Activated CD4-positive, alpha-beta T cell treated with anti-CD3 and anti-CD28 coated beads, Interleukin-2, amount 10 ng/mL, durations not matched to agents 7 days and 5 days (primary cell): ENCODE measurements at regions not wholly inside any gene's neighbourhood (a gene's known extent, or its start where the extent isn't known, plus 50 kb on each side); places are given as distances from the start of the nearest gene placed in this dataset.
A peak's percentile ranks its signal among the peaks of the same experiment; 100 is the strongest.

ENCODE experiments used
- CTCF ChIA-PET: fragments of 350-600 bp; sonication (Branson Sonifier 250); formaldehyde crosslinking; loops from one replicate; lab custom pipeline; 2021; ENCODE audit warnings: antibody characterized with exemption; lab: Charles Lee
- POLR2A ChIA-PET: fragments of 350-600 bp; sonication (Branson Sonifier 250); formaldehyde crosslinking; loops from one replicate; lab custom pipeline; 2021; ENCODE audit warnings: antibody characterized with exemption; lab: Charles Lee
- DNase-seq: peaks from one replicate; pipeline ENCODE4 v3.0.0-alpha.2; 2020
- H3K27ac Mint-ChIP-seq: one replicate; pipeline ENCODE4 v1.8.0; 2021; ENCODE audit warnings: mild to moderate bottlenecking, moderate library complexity, mixed read lengths
- H3K27me3 Mint-ChIP-seq: one replicate; pipeline ENCODE4 v1.8.0; 2021; ENCODE audit warnings: mixed read lengths
- H3K36me3 Mint-ChIP-seq: one replicate; pipeline ENCODE4 v1.8.0; 2021; ENCODE audit warnings: low read depth, mixed read lengths
- H3K4me1 Mint-ChIP-seq: one replicate; pipeline ENCODE4 v1.8.0; 2021; ENCODE audit warnings: mixed read lengths
- H3K4me3 Mint-ChIP-seq: one replicate; pipeline ENCODE4 v1.8.0; 2021; ENCODE audit warnings: mild to moderate bottlenecking, moderate library complexity, mixed read lengths
- H3K9me3 Mint-ChIP-seq: one replicate; pipeline ENCODE4 v1.8.0; 2021; ENCODE audit warnings: mixed read lengths

DNA sequence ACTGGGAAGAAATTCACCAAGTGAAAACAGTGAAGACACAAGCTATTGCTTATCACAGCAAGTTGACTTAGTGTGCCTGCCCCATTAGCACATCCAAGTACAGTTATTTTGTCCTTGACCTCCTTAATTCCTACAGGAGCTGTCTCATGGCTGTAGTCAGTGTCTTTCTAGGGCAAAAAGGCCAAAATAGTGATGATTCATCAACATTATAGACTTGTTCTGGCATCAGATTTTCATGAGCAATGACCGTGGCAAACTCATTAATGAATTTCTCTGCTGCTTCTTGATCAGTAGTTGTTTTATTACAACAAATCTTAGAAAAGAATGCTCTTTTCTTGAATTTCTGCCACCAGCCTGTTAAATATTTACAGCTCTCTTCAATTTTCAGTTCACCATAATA is 1169.3 kb upstream of the DDX18 start:
- peaks cover 6% of the 10 kb centered on the region for H3K9me3 Mint-ChIP-seq
- no peak overlapping the region for H3K4me3 Mint-ChIP-seq
- CTCF ChIA-PET, result no interaction called here

DNA sequence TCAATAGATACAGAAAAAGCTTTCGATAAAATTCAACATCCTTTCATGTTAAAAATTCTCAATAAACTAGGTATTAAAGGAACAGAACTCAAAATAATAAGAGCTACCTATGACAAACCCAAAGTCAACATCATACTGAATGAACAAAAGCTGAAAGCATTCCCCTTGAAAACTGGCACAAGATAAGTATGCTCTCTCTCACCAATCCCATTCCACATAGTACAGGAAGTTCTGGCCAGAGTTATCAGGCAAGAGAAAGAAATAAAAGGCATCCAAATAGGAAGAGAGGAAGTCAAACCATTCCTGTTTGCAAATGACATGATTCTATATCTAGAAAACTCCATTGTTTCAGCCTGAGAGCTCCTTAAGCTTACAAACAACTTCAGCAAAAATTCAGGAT is 1145.8 kb upstream of the DDX18 start:
- no peaks in the 10 kb centered on the region for H3K36me3 Mint-ChIP-seq

More for the DNA sequence above, 1169.3 kb upstream of the DDX18 start:
- Mint-ChIP-seq H3K27me3 (no peaks in the 10 kb centered on the region), H3K27ac (no peak overlapping the region), H3K4me1 (no peaks in the 10 kb centered on the region), H3K36me3 (no peaks in the 10 kb centered on the region)
- POLR2A ChIA-PET, result no interaction called here
- DNase-seq, result no peak

DNA sequence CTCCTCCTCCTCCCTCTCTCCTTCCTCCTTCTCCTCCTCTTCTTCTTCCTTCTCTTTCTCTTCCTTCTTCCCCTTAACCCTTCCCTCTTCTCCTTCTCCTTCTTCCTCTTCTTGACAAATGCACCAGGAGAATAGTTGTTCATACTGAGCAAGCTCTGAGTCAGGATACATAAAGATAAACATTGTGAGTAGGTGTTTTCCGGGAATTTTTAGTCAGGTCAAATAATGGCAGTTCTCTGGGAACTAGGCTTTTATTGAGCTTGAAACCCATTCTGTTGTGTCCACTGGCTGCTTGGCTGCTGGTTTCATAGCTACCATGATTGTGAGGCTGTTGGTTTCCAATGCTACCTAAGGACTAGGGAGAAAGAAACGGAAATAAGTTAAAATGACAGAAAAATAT is 1144.7 kb upstream of the DDX18 start:
- Mint-ChIP-seq H3K4me3 (no peak overlapping the region), H3K36me3 (no peaks in the 10 kb centered on the region), H3K27me3 (no peaks in the 10 kb centered on the region), H3K9me3 (peaks cover 9% of the 10 kb centered on the region), H3K4me1 (no peaks in the 10 kb centered on the region), H3K27ac (no peak overlapping the region)
- ChIA-PET CTCF (interaction anchor here (0.7 kb wide), 1 partner anchor 527 kb away, joined by 3 read pairs; no protein-coding TSS in a partner anchor), POLR2A (no interaction called here)
- no peak for DNase-seq

More for the DNA sequence above, 1145.8 kb upstream of the DDX18 start:
- H3K4me1 Mint-ChIP-seq, result no peaks in the 10 kb centered on the region
- ChIA-PET CTCF (no interaction called here), POLR2A (no interaction called here)
- H3K9me3 Mint-ChIP-seq, result peaks cover 11% of the 10 kb centered on the region
- no peak overlapping the region for H3K4me3 Mint-ChIP-seq
- no peak for DNase-seq
- no peaks in the 10 kb centered on the region for H3K27me3 Mint-ChIP-seq
- no peak overlapping the region for H3K27ac Mint-ChIP-seq

DNA sequence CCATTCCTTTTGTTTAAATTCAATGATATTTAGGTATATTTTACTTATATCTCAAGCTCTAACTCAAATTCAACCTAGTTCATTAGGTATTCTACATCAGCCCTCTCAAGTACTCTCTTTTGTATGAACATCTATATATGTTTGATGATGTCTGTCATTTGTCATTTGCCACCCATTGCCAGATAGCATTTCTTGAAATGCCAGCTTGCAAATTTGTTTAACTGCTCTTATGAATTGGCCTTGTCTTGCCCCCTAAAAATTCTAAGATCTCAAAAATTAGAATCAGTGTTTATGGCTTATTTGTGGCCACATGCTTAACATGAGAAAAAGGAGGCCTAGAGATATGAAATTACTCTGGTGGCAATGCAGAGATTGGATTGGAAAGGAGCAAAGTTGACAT is 1140.3 kb upstream of the DDX18 start:
- no peak for DNase-seq
- no peaks in the 10 kb centered on the region for H3K27me3 Mint-ChIP-seq
- H3K36me3 Mint-ChIP-seq, result no peaks in the 10 kb centered on the region
- no peak overlapping the region for H3K4me3 Mint-ChIP-seq
- ChIA-PET POLR2A (no interaction called here), CTCF (no interaction called here)
- H3K4me1 Mint-ChIP-seq, result no peaks in the 10 kb centered on the region
- H3K27ac Mint-ChIP-seq, result no peak overlapping the region
- H3K9me3 Mint-ChIP-seq, result peaks cover 8% of the 10 kb centered on the region

GRCh38 chr2:116676776-116677175 is 1137.7 kb upstream of the DDX18 start:
- no peaks in the 10 kb centered on the region for H3K27me3 Mint-ChIP-seq
- H3K4me1 Mint-ChIP-seq, result no peaks in the 10 kb centered on the region
- CTCF ChIA-PET, result no interaction called here
- peaks cover 10% of the 10 kb centered on the region for H3K9me3 Mint-ChIP-seq
- DNase-seq, result no peak
- no peak overlapping the region for H3K27ac Mint-ChIP-seq
- H3K36me3 Mint-ChIP-seq, result no peaks in the 10 kb centered on the region
- POLR2A ChIA-PET, result no interaction called here
- H3K4me3 Mint-ChIP-seq, result no peak overlapping the region

- ChIA-PET POLR2A (no interaction called here), CTCF (no interaction called here)
- no peak overlapping the region for H3K4me3 Mint-ChIP-seq
- H3K4me1 Mint-ChIP-seq, result no peaks in the 10 kb centered on the region
- H3K36me3 Mint-ChIP-seq, result no peaks in the 10 kb centered on the region
- H3K9me3 Mint-ChIP-seq, result peaks cover 10% of the 10 kb centered on the region
- H3K27ac Mint-ChIP-seq, result no peak overlapping the region
- DNase-seq, result no peak
- H3K27me3 Mint-ChIP-seq, result no peaks in the 10 kb centered on the region
Observed at GRCh38 chr2:116680256-116680936, 1134.1 kb upstream of the DDX18 start.

DNA sequence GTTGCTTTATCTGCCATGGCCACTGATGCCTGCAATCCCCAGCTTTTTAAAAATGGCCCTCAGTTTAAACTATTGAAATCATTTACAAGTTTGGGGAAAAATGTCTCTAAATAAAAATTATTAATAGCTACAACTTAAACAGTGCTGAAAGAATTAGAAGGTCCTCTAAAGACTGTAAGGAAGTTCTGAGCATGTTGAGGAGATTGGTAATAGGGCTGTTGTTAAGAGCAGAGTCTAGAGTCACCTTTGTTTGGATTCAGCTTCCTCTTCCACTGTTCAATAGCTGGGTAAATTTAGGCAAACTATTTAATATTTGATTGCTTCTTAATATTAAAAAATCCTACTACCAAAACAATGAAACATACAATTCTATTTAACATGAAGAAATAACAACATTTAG is 1127.1 kb upstream of the DDX18 start:
- ChIA-PET POLR2A (no interaction called here), CTCF (no interaction called here)
- Mint-ChIP-seq H3K27me3 (no peaks in the 10 kb centered on the region), H3K4me1 (no peaks in the 10 kb centered on the region), H3K27ac (no peak overlapping the region), H3K36me3 (no peaks in the 10 kb centered on the region), H3K9me3 (peaks cover 8% of the 10 kb centered on the region), H3K4me3 (no peak overlapping the region)
- DNase-seq, result no peak

DNA sequence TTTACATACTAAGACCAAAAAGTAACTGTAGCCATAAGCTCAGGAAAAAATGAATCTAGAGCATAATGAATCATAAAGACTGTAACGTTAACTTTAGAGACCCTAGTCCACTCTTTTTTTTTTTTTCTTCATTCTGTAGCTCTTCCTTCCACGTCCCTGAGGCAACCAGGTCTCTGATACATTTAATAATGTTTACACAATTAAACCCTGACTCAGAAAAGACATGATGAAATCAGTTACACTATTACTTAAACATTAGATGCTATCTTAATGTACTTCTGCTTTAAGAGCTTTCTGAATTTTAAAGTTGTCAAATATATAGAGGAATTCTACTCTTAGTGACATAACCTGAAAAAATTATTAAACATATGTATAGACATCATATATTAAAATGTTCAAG is 1121.5 kb upstream of the DDX18 start:
- DNase-seq, result no peak
- CTCF ChIA-PET, result interaction anchor here (0.6 kb wide), 1 partner anchor 271 kb away, joined by 6 read pairs; no protein-coding TSS in a partner anchor
- peaks cover 2% of the 10 kb centered on the region for H3K9me3 Mint-ChIP-seq
- no peaks in the 10 kb centered on the region for H3K4me1 Mint-ChIP-seq
- POLR2A ChIA-PET, result no interaction called here
- H3K36me3 Mint-ChIP-seq, result no peaks in the 10 kb centered on the region
- H3K27me3 Mint-ChIP-seq, result no peaks in the 10 kb centered on the region
- no peak overlapping the region for H3K4me3 Mint-ChIP-seq
- no peak overlapping the region for H3K27ac Mint-ChIP-seq

- no peak for DNase-seq
- Mint-ChIP-seq H3K27me3 (no peaks in the 10 kb centered on the region), H3K27ac (peak overlapping the region; percentile 25), H3K36me3 (no peaks in the 10 kb centered on the region), H3K4me1 (no peaks in the 10 kb centered on the region), H3K4me3 (no peak overlapping the region), H3K9me3 (no peaks in the 10 kb centered on the region)
- ChIA-PET CTCF (interaction anchor here (0.6 kb wide), 1 partner anchor 183 kb away, joined by 3 read pairs; no protein-coding TSS in a partner anchor), POLR2A (no interaction called here)
Observed at GRCh38 chr2:116696223-116696622, 1118.3 kb upstream of the DDX18 start.

GRCh38 chr2:116696903-116697302 is 1117.6 kb upstream of the DDX18 start:
- H3K27me3 Mint-ChIP-seq, result no peaks in the 10 kb centered on the region
- no peaks in the 10 kb centered on the region for H3K4me1 Mint-ChIP-seq
- no peak for DNase-seq
- no peaks in the 10 kb centered on the region for H3K9me3 Mint-ChIP-seq
- no peaks in the 10 kb centered on the region for H3K36me3 Mint-ChIP-seq
- H3K4me3 Mint-ChIP-seq, result no peak overlapping the region
- CTCF ChIA-PET, result no interaction called here
- POLR2A ChIA-PET, result no interaction called here
- no peak overlapping the region for H3K27ac Mint-ChIP-seq

DNA sequence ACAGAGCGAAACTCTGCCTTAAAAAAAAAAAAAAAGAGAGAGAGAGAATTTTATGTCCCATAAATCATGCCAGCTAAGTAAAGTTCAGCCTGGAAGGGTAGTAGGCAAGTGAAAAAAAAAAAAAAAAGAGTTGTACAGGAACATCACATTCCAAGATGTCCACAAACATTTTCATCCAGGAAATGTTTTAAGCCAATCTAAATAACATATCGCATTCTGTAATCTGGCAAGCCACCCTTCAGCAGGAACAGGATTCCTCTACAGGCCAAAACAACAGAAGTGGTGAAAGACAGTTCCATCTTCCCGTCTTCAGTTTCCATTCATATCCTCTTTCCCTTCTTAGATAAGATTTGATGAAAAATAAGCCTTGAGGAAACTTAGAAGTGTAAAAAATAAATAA is 1108.1 kb upstream of the DDX18 start:
- no peak overlapping the region for H3K27ac Mint-ChIP-seq
- no peak for DNase-seq
- H3K4me1 Mint-ChIP-seq, result no peaks in the 10 kb centered on the region
- ChIA-PET CTCF (no interaction called here), POLR2A (interaction anchor here (0.6 kb wide), 1 partner anchor 640 kb away, joined by 3 read pairs; no protein-coding TSS in a partner anchor)
- H3K9me3 Mint-ChIP-seq, result peaks cover 14% of the 10 kb centered on the region
- H3K27me3 Mint-ChIP-seq, result no peaks in the 10 kb centered on the region
- H3K36me3 Mint-ChIP-seq, result no peaks in the 10 kb centered on the region
- H3K4me3 Mint-ChIP-seq, result no peak overlapping the region

- Mint-ChIP-seq H3K9me3 (peaks cover 1% of the 10 kb centered on the region), H3K36me3 (no peaks in the 10 kb centered on the region), H3K4me1 (no peaks in the 10 kb centered on the region), H3K27me3 (no peaks in the 10 kb centered on the region), H3K4me3 (no peak overlapping the region), H3K27ac (no peak overlapping the region)
- DNase-seq, result no peak
- CTCF ChIA-PET, result no interaction called here
- POLR2A ChIA-PET, result no interaction called here
Observed at GRCh38 chr2:116716038-116716437, 1098.5 kb upstream of the DDX18 start.

GRCh38 chr2:116716444-116716843 is 1098.0 kb upstream of the DDX18 start:
- Mint-ChIP-seq H3K27ac (no peak overlapping the region), H3K9me3 (no peaks in the 10 kb centered on the region), H3K27me3 (no peaks in the 10 kb centered on the region), H3K36me3 (no peaks in the 10 kb centered on the region), H3K4me3 (no peak overlapping the region), H3K4me1 (no peaks in the 10 kb centered on the region)
- CTCF ChIA-PET, result interaction anchor here (0.6 kb wide), 1 partner anchor 122 kb away, joined by 3 read pairs; no protein-coding TSS in a partner anchor
- DNase-seq, result no peak
- POLR2A ChIA-PET, result no interaction called here

DNA sequence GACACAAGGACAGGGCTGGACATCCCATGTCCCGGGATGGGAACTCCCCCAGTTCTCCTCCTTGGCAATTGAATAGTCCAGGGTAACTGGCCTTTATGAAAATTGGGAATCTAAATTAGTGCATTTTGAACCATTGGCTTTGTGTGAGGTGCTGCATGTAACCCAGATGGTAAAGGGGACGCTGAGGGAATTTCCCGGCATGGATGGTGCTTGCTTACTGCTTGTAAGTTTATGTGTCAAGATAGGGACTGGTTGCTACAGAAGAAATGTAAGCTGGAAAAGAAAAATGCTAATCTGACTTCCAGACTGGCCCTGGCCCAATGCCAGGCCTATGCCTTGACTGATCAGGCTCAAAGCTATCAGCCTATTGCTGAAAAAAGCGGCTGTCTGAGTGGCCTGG is 1096.7 kb upstream of the DDX18 start:
- no peaks in the 10 kb centered on the region for H3K36me3 Mint-ChIP-seq
- DNase-seq, result no peak
- ChIA-PET POLR2A (no interaction called here), CTCF (no interaction called here)
- H3K27me3 Mint-ChIP-seq, result no peaks in the 10 kb centered on the region
- H3K4me1 Mint-ChIP-seq, result no peaks in the 10 kb centered on the region
- H3K4me3 Mint-ChIP-seq, result no peak overlapping the region
- H3K27ac Mint-ChIP-seq, result no peak overlapping the region
- no peaks in the 10 kb centered on the region for H3K9me3 Mint-ChIP-seq
